GM21528 (cell line): ENCODE measurements at regions not wholly inside any gene's neighbourhood (a gene's known extent, or its start where the extent isn't known, plus 50 kb on each side); places are given as distances from the start of the nearest gene placed in this dataset.

ENCODE experiments used
- ATAC-seq: cut with Tn5 transposase; IDR thresholded peaks from one replicate; pipeline ENCODE4 v1.9.1; 2021; ENCODE audit warnings: mild to moderate bottlenecking, moderate library complexity; ENCODE audit not compliant: unreplicated experiment, low FRiP score

DNA sequence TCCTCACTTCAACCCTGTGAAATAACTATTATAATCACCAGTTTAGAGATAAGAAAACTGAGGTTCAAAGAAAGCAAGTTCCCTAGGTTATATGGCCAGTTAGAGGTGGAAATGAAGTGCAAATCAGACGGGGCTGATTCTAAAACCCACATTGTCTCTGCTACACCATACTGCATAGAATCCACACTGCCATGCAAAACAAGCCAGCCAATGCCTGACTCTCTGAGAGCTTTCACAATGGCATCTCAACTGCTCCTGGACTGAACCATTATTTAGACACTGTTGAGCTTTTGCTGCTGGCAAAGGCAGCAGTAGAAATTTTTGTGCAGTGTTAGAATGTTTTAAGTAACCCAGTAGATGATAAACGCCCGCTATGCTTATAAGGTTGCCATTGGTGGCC lies 195.2 kb upstream of the CNR1 start:
- ATAC-seq, result no peak

DNA sequence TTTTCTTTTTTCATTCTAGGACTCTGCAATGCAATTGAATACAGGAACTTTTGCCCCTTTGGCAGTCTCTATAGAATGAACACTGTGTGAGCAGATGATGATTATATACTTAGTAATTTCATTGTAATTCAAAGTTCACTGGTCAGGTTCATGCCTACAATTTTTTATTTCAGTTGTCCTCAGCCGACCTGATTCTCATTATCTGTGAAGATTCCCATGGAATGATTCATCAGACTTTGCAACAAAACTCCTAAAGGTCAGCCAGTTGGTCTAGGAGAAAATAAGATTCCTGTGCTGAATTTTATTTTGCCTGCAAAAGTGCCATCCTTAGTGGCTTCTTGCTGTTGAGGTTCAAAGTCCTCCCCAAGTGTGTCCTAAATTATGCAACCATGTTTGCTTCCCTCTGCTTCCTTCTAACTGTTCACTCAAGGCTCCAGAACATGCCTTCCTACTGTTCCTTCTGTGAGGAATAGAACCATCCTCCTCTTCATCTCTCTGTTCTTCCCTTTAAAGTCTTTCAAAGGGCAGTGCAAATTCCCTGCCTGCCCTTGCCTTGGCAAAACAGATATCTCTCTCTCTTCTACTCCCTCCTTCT lies 194.2 kb upstream of the CNR1 start:
- no peak for ATAC-seq

DNA sequence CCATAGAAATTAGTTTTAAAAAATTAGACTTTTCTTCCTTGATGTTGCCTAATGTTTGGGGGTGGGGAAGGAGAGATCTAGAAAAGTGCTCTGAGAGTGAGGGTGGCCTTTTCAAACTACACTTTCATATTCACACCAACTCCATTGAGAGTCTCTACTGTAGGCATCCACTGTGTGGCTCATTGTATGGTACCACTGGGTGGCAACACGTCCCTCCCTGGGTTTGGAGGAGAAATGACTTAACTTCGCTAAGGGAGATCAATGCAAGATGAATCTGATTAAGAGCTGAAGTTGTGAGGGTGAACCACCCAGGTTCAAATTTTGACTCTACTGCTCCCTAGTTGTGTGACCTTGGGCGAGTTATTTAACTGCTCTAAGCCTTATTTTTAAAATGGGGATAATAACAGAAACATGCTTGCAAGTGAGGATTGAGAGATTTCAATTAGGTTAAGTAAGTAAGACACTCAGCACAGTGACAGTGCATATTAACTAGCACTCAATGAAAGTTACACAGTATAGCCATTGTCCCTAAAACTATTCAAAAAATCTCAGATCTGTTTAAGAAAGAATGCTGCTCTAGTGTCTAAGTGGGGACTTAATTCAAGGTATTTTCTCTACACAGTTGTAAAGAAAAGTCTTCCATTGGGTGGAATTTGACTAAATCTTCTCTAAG lies 193.5 kb upstream of the CNR1 start:
- no peak for ATAC-seq

DNA sequence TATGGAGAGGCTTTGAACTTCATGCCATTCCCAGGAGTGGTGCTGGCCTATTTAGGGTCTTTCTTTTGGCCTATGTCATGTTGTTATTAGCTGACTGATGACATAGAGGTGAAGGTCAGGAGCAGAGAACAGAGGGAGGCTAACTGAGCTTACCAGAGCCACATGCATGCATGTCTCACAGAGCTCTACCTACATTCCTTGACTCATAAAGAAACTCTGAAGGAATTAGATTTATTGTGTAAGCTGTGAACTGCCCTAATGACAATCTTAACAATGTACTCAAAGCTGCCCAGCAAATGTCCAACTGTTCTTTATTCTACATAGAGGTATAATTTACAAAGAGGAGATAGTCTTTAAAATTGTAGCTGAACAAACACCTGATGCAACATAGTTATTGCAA lies 192.7 kb upstream of the CNR1 start:
- no peak for ATAC-seq

DNA sequence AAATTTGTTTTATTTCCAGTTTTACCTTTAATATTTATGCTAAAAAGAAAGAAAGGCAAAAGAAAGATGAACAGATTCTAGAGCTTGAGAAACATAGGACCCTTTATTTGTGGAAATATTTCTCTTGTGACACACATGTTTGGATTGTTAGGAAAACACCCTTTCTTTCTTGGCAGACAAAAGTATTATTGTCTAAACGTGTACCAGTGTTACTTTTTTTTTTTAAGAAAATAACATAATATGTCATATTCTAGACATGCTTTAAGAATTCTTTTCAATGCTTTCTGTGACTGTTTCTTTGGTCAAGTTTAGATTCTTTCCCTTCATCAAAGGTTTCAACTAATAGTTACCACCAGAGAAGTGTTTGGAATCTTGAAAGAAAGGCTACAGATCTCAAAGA lies 183.4 kb upstream of the CNR1 start:
- no peak for ATAC-seq

DNA sequence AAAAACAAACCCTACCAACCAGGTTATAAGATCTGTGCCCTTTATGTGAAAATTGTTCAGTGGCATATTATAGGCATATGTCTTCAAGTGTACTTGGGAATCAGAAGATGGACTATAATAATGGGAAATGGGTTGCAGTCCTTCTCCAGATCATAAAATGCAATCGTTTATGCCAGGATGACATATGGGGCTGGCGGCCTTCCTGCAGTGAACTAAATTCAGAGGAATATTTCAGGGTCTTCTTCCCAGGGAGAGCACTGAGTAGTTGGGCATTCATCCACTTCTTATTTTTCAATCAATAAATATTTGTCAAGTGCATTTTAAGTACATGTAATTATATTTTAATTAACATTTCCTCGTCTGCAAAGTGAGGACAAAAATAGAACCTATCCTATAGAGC lies 176.2 kb upstream of the CNR1 start:
- no peak for ATAC-seq

DNA sequence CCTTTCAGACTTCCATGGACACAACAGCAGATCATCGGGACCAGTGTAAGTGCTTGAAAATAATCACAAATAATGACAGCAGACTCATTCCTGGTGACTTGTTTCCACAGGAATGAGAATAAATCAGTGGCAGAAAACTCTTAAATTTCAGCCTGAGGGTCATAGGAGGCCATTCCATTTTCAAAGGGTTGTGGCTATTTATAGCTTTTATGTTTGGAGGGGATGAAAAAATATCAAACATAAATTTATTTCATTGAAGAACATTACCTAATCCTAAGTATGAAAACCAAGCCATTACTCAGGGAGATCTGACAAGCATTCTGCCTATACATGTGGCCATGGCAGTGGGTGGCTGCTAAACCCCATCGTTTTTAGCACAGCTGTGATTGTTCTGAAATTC lies 173.6 kb upstream of the CNR1 start:
- ATAC-seq, result no peak

DNA sequence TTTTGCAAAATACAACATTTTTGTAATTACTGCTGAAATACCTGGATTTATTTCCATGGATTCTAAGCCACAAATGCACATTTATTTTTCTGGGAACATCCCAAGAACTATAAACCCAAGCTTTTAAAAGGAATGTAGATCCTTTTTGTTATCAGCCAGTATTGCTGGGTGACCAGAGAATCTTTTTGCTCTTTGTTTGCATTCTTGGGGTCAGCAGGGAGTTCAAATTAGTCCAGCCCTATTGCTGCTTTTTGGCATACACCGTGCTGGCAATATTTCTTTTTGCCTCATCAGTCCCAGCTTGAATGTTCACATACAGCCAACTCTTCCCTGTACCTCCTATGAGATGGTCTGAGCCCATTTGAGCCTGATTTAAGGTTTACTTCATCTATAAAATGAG lies 155.2 kb upstream of the CNR1 start:
- ATAC-seq, result no peak

DNA sequence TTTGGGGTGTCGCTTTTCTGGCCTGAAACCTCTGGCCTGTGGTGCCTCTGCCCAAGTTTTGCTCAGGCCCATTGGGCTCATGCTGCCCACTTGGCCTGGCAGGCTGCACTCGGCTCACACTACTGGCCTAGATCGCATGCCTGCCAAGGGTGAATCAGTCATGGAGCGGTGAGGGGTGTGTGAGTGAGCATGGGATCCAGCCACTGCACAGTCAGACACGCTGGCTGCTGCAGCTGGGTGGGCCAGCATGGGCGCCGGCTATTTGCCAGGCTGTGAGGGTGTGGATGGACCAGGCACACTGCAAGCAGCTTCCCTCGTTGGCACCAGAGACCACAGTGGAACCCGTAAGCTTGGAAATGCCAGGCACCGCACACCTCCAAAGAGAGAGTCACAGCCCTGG lies 145.4 kb upstream of the CNR1 start:
- no peak for ATAC-seq

DNA sequence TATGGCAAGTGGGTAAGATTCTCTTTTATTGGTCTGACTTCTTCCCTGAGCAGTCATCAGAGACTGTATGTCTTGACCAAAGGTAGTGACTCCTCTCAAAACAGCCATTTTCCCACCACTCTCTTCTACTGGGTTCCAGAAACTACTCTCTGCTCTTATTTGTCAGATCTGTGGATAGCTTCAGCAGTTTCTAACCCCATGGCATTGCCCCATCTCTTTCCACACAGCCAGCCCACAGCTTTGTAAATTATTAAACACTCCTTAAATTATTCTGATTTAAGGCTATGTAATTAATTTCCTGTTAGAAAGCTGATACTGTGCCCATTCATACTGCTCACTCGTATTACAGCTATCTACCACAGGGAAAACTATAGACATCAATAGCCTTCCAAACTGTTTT lies 138.4 kb upstream of the CNR1 start:
- no peak for ATAC-seq

DNA sequence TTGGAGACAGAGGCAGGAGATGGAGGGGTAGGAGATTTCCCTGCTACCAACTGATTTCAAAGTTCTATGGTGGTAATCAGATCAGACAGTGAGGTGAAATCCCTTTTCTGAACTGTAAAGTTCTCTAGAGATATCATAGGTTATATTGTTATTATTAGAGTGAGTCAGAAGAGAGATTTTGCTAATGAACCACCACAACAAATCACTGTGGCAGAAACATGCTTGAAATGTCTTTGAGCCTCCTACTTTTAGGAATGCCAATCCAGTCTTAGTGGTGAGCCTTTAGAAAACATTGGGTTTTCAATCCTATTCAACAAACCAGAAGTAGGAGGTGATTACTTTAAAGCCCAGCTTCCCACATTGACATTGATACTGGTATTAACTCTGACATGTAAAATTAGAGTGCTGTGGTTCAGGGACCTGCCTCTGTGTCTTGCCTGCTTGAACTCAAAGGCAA lies 136.7 kb upstream of the CNR1 start:
- ATAC-seq, result no peak

DNA sequence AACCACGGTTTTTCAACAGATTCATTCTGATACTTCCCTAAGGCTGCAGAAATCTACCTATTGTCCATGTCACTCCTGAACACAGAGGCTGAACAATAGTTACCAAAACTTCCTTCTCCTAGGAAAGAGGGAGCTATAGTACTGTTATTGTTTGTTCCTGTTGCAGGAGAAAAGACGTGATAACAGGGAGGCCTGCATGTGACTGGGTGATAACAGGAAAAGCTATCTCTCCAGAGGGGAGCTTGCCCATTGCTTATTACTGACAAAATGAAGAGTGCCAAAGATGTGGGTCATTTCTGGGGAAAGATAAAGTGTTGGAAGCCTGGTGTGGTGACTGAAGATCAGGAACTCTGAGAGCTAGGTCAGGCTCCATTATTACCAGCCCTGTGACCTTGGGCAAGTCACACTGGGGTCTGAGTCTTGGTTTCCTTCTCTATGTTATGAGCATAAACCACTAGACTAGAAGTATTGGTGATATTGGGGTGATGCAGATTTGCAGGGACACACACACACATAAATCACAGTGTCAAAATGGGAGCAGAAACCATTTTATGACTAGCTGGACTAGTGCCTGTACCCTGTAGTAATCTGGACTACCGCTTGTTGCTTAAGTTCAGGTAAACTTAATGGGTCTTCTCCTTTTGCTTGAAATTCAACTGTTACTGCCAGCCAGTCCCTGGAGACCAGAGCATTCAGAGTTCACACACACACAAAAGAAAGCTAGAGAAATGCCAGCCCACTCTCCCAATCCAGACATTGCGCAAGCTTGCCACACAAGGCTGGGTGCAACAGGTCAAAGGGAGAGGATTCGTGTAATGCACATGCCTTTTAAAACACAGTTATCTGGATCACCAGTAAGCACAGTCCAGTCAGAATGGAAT lies 136.0 kb upstream of the CNR1 start:
- no peak for ATAC-seq

DNA sequence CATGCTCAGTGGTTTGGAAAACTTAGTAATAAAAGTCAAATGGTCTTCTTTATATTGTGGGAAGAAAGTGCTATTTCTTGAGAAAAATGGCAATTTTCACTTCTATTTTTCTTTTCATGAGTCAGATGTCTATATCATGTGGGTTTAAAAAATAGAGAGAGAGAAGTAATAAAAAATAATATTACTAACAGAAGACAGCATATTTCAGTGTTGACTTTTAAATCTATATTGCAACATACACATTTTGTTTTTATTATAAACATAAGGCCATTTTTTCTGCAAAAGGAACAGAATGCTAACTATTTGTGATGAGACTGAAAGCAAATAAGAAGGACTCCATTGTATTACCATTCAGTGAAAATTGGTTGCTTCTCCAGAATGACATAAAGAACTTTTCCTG lies 135.1 kb upstream of the CNR1 start:
- no peak for ATAC-seq

DNA sequence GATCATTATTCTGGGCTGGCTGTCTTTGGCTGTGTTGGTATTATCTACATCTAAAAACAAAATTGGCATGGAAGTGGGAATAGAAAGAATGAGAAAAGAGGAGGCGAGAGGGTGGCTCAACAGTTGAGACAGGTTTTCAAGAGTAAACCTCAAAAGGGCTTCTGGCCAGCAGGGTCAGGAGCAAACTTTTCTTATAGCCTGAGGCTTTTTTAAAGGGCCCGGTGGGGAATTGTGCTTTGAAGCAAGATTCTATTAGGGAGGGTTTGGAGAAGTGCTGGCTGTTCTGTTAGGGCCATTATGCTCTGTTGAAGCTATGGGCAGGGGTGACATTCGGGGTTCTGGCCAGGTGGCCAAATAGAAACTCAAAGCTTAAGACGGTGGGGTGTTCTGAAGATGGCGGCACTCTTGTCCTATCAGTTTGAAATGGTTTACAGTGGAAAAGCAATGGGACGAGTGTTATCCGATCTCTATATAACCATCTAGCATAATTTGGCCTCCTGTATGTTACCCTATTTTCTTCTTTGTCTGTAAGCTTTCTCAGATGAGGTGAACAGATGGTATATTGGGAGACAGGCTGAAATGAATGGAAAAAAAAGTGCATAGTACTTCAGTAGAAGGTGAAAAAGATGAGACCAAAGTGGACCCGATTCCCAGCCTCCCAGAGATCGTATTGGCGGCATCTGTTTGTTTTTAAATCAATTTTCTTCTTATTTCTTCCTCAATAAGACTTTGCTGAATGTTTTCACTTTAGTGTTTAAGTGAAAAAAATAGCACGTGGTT lies 132.1 kb upstream of the CNR1 start:
- ATAC-seq, result no peak

DNA sequence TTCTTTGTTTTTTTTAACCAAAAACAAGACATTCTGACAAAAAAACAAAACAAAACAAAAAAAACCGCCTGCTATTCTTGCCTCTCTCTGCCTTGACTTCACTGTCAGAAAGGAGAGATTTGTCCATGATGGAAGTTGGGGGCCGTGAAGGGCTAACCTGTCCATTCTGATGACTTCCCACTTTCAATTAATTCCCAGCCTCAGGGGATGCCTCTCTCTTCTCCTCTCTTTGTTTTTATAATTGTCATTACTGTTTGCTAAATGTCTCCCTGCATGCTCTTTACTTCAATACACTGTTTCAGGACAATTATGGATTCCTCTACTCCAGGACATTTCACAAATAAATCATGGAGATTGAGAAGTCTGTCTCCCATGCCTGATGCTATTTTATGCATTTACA lies 130.5 kb upstream of the CNR1 start:
- no peak for ATAC-seq

DNA sequence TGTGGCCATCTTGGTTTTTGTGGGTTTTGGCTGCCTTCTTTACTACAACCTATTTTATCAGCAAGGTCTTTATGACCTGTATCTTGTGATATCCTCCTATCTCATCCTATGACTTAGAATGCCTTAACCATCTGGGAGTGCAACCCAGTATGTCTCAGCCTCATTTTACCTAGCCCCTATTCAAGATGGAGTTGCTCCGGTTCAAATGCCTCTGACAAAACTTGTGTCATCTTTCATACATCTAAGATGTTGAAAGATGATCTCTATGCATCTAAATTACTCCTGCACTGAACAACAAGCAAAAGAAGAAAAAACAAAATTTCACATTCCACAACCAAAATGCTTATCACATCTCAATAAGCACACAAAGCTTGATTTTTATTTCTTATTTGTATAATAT lies 129.5 kb upstream of the CNR1 start:
- ATAC-seq, result no peak

DNA sequence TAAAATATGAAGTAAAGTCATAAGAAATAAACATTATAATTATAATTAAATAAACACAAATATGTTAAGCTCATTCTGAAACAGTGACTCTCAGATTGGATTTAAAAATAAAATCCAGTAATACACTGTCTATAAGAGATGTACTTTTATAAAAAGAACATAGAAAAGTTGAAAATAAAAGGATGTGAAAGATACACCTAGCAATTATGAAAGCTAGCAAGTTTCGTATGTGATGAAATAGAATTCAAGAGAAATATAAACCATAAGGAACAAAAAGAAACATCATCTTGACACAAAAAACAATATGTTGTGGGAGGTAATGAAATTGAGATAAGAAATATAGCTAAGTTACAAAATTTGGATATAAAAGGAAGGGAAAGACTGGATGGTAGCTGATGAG lies 128.6 kb upstream of the CNR1 start:
- no peak for ATAC-seq

DNA sequence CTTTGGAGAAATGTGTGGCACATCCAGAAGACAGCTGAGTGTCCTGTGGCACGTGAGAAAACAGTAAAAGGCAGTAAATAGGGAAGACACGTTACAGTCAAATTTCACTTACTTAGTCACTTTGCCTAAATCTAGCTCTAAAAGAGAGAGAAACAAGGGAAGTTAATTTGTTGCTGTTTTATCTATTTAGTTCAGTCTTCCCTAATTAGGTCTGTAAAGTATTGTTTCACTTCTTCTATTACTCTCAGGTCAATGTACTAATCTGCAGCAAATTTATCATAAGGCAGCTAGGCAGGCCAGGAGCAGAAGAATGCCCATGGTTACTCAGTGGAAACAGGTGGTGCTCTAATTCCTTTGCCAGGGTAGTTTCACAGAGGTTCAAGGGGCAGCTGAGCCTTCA lies 124.3 kb upstream of the CNR1 start:
- ATAC-seq, result no peak

DNA sequence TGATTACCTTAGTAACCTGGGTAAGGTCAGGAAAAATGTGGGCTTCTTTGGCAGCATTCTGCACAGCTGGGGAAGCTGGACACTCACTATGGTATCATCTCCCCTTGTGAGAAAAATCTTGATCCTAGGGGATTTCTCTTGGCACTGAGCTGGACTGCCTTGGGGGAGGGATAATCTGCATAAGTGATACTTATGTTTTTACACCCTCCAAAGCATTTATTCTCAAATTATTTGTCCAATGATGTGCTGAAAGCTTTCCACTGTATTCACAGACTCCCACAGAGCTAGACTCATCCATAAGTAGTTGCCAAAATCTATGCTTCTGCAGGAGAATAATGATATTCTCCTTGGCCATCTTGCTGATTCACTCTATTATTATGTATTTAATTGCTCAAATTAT lies 121.5 kb upstream of the CNR1 start:
- no peak for ATAC-seq

DNA sequence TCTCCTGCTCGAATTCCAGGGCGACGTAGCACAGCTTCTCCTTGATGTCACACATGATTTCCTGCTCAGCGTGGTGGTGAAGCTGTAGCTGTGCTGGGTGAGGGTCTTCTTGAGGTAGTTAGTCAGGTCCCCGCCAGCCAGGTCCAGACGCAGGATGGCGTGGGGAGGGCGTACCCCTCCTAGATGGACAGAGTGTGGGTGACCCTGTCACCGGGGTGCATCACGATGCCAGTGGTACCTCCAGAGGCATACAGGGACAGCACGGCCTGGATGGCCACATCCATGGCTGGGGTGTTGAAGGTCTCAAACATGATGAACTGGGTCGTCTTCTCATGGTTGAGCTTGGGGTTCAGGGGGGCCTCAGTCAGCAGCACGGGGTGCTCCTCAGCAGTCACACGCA lies 110.2 kb upstream of the CNR1 start:
- ATAC-seq, result no peak

DNA sequence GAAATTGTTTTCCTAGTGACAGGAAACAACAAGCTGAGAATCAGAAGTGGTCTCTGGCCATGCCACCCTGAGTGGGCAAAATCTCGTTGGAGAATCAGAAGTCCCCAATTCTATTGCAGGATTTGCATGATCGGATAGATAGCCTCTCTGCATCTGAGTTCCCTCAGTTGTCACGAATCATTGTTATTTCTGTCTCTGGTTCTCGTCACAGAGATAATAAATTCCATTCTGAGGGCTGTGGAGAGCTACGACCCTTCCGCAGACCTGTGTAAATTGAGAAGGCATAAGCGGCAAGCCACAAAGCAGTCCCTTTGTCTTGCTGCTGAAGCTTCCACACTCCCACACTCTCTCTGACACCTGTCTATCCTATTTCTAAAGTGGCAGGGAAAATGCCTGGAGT lies 102.4 kb upstream of the CNR1 start:
- ATAC-seq, result no peak
